SK-MEL-5 (cell line): ENCODE measurements at regions not wholly inside any gene's neighbourhood (a gene's known extent, or its start where the extent isn't known, plus 50 kb on each side); places are given as distances from the start of the nearest gene placed in this dataset.
"Not testable (repeated sequence)": the region's sequence is repeated elsewhere in the genome, so short reads cannot be mapped to it uniquely, and the experiment has no call there.

Source experiments
- DNase-seq: peaks from one replicate; pipeline ENCODE4 v3.0.0-alpha.2; 2016; ENCODE audit warnings: low read depth, low spot score
- in situ Hi-C: cut with HindIII; loops from 2 replicates; pipeline ENCODE4 v1.10.0; 2016; ENCODE audit warnings: low sequenced_read_pairs, high pct_unique_total_duplicates, low pct_unique_long_range_greater_than_20kb

DNA sequence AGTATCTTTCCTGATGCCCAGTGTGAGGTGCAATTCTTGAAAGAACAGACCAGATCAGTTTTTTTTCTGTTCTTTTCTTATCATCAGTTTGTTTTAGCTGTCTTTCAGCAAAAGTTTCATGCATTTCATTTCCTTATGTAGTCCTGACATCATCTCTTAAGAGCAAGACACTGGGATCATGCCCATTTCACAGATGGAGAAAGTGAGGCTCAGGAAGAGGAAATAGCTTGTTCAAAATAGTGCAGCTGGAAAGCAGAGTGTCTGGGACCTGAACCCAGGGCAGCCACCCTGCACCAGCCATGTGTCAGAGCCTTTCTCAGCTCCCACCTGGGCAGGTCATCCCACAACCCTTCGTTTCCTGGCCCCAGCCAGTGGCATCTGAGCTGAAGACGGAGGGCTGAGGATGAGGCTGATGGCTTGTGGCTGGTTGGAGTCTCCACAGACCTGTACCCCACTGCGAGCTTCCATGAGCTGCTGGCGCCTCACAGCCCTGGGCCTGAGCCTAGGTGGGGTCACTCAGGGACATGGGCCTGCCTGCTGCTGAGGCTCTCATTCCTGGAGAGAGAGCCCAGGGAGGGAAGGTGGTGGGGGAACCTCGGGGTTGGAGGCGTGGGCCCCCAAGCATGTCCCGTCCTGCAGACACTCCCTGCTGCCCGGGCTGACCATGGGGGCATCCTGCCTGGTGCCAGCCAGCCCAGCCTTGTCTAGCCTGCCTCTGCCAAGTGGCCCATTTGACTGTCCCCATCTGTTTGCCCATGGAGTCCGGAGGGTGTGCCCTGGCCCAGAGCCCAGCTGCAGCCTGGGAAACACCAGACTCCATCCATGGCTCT is 61.8 kb downstream of the SMIM38 start:
- in situ Hi-C loops: no loop called here

DNA sequence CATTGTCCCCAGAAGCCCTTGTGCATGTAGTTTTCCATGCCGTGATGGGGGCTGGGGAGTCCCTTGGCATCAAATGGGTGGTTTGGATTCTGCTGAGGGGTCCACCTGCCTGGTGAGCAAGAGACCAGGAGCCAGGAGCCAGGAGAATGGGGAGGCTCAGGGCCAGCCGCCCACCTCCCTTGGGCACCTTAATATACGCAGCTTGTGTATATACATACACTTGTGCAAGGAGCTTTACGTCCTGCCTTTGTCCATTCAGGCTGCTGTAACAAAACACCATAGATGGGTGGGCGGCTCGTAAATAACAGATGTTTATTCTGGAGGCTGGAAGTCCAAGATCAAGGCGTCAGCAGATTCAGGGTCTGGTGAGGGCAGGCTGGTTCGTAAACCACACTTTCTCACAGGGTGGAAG is 62.5 kb downstream of the SMIM38 start:
- in situ Hi-C loops: no loop called here
- DNase-seq: peak; percentile 60

More for the DNA sequence above, 61.8 kb downstream of the SMIM38 start:
- DNase-seq: no peak

DNA sequence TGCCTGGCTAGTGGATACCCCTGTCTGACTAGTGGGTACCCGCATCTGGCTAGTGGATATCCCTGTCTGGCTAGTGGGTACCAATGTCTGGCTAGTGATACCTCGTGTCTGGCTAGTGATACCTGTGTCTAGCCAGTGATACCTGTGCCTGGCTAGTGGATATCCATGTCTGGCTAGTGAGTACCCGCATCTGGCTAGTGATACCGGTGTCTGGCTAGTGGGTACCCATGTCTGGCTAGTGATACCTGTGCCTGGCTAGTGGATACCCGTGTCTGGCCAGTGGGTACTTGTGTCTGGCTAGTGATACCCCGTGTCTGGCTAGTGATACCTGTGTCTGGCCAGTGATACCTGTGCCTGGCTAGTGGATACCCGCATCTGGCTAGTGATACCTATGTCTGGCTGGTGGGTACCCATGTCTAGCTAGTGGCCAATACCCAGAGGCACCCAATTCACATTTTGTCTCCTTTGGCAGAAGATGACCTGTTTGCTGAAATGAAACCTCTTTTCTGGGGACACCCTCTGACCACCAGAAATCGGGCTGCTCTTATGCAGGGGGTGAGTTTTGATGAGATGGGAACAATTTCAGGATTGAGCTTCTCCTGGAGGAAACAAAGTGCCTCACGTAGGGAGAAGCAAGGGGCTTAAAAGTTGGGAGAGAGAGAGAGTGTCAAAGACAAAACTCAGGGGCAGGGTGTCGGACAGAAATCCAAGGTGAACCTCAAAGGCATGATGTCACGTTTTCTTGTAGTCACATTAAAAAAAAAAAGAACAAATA is 63.4 kb downstream of the SMIM38 start:
- no peak for DNase-seq
- in situ Hi-C loops: no loop called here

DNA sequence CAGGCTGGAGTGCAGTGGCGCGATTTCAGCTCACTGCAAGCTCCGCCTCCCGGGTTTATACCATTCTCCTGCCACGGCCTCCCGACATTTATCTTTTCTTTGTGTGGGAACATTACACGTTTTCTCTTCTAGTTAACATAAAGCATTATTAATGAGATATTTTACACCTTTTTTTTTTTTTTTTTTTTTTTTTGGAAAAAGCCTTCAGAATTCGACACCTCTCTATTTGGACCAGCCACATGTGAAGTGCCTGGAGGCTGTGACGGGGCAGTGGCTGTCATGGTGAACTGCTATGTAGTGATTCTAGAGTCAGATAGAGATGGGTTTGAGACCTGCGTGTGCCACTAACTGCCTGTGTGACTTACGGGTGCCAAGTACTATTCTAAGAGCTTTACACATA is 64.3 kb downstream of the SMIM38 start:
- DNase-seq: no peak
- in situ Hi-C loops: no loop called here

DNA sequence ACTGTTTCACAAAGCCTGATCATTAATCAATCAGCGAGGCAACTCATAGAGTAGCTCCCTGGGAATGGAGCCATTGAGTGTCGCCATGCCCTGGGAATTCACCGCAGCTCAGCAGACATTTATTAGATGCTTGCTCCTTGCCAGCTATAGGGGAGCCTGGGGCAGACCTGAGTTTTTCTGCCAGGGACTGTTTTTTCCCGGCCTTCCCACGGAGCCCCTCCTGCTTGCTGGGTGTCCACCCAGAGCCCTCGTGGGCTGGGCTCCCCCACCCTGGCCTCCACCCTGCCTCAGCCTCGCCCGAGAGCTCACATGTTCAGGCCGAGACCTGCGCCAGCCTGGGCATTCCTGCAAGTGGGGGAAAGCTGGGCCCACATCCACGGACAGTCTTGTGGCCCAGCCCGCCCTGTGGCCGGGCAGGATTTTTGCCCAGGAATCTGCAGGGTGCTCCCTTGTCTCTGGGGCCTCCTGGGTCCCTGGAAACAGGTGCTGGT is 64.9 kb downstream of the SMIM38 start:
- DNase-seq: no peak
- in situ Hi-C loops: no loop called here

DNA sequence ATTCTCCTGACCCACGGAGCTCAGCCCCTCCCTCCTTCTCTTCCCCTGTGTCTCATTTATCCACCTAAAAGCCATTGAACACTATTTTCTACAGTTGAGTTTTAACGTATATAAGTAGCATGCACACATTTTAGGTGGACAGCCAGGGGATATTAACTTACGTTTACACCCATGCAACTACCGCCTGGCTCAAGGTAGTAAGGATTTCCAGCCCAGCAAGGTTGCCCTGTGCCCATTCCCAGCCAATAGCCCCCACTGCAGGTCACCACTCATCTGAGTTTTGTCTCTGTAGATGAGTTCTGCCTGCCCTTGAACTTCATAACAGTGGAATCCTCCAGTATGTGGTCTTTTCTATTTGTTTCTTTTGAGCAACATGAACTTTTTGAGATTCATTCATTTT is 65.4 kb downstream of the SMIM38 start:
- no peak for DNase-seq

DNA sequence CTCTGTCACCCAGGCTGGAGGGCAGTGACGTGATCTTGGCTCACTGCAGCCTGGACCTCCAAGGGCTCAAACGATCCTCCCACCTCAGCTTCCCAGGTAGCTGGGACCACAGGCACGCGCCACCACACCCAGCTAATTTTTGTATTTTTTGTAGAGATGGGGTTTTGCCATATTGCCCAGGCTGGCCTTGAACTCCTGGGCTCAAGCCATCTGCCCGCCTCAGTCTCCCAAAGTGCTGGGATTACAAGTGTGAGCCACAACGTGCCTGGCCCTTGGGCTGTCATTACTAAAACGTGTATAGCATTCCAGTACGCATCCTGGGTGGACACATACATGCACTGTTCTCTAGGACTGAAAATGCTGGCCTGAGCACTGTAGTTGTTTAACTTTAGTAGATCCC is 65.9 kb downstream of the SMIM38 start:
- in situ Hi-C loops, DNase-seq: not testable (repeated sequence)

More for the DNA sequence above, 65.4 kb downstream of the SMIM38 start:
- in situ Hi-C loops: no loop called here

DNA sequence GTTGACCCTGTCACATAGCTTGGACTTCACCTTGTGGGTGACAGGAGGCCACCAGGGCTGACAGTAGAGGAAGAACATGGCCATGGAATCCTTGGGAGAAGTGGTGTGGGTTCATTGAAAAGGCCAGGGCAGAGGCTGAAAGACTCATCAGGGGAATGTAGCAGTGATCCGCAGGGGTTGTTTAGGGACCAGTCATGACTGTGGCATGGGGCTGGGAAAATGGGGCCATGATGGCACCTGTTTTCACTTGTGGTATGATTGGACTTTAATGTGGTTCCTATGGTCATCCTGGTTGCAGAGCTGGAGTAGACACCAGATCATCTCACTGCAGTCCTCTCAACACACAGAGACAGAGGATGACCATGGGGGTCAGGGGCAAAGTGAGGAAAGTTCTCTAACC is 66.7 kb upstream of the MYEOV start:
- in situ Hi-C loops: loop anchor here (25.0 kb wide), 1 partner anchor 435 kb away; no protein-coding TSS in a partner anchor
- DNase-seq: no peak

DNA sequence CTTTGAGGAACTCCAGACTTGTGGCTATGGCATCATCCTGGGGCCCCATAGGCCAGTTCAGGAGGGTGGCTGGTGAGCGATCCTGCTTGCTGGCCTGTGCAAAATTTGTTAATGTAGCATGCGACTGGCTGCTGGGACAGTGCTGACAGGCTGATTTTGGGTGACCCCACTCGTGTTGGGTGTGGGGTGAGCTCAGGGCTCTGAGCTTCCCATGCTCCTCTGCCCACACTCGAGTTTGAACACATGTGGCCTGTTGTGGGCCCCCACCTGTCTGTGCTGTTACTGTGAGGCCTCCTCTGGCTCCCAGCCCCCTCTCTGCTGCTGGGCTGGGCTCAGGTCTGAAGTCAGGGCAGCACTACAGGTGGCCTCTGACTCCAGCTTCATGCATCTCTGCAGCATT is 64.4 kb upstream of the MYEOV start:
- DNase-seq: no peak
- in situ Hi-C loops: loop anchor here (25.0 kb wide), 1 partner anchor 433 kb away; no protein-coding TSS in a partner anchor

DNA sequence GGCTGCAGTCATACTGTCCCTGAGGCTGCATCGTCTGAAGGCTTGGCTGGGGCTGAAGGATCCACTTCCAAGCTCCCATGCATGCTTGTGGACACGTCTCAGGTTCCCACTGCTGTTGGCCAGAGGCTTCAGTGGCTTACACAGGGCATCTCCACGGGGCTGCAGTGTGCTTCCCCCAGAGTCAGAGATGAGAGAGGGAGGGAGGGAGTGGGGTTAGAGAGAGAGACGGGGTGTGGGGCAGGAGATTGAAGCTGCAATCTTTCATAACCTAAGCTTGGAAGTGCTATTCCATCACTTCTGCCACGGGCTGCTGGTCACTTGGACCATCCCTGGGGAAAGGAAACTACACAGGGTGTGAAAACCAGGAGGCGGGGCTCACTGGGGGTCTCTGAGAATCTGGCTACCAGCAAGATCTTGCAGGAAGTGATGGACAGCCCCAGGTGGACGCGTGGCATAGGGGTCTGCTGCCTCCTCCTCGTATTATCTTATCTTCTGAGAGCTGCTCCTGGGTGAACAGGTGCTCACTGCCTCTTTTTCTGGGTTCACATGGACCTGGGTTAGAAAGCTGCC is 63.0 kb upstream of the MYEOV start:
- DNase-seq: no peak

DNA sequence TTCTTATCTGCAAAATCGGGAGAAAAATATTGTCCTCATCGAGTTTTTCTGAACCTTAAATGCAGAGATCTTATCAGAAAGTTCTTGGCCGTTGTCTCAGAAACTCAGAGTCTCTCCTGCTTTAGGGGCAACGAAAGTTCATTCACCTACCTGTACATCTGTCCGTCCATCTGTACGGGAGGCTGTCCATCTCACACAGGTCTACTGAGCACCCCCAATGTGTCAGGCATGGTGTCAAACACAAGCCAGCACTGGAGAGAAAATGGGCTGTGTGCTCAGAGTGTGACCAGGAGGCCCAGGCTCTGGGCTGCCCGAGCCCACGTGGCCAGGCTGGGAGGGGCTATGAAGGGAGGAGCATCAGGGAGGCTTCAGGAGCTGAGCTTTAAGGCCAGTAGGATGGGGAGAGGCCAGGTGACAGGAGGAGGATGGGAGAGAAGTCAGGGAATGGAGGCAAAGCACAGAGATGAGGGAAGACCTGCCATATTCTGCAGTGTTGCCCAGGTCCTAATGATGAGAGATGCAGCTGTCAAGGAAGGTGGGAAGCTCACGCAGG is 62.4 kb upstream of the MYEOV start:
- DNase-seq: no peak
- in situ Hi-C loops: loop anchor here (25.0 kb wide), 1 partner anchor 431 kb away; no protein-coding TSS in a partner anchor

More for the DNA sequence above, 63.0 kb upstream of the MYEOV start:
- in situ Hi-C loops: loop anchor here (25.0 kb wide), 1 partner anchor 431 kb away; no protein-coding TSS in a partner anchor

DNA sequence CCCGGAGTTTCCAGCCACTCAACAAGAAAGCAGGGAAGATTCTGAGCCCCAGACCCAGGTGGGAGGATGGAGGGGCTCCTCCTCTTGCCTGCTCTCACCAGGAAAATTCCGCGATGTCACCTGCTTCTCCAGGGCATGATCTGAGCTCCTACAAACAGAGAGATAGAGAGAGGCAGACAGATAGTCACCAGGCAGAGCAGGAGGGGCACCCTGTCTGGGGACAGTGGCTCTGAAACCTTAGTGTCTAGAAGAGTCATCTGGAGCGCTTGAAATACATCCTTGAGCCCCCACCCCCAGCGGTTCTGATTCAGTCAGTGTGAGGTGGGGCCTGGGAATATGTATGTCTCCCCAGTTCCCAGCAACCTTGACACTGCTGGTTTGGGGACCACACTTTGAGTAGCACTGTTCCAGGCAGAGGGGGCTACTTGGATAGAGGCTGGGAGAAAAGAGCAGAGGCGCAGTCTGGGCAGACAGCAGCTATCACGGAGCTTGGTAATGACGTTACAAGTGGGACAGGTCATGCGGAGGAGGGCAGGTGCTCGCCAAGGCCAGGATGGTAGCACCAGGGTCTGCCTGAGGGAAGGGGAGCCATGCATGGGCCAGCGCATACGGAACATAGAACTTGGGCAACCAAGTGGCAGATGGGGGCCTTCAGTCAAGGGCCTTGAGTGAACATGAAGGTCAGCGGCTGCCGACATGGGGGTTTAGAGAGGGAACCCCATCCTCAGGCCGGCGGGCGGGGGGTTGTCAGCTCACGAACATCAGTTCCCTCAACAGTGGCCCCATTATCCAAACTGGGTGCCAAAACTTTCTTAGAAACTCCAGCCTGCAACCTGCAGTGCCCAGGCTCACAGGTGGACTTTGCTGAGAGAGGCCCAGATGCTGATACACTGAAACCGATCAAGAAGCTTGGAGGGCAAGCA is 60.9 kb upstream of the MYEOV start:
- in situ Hi-C loops: loop anchor here (25.0 kb wide), 1 partner anchor 429 kb away; no protein-coding TSS in a partner anchor
- DNase-seq: no peak

DNA sequence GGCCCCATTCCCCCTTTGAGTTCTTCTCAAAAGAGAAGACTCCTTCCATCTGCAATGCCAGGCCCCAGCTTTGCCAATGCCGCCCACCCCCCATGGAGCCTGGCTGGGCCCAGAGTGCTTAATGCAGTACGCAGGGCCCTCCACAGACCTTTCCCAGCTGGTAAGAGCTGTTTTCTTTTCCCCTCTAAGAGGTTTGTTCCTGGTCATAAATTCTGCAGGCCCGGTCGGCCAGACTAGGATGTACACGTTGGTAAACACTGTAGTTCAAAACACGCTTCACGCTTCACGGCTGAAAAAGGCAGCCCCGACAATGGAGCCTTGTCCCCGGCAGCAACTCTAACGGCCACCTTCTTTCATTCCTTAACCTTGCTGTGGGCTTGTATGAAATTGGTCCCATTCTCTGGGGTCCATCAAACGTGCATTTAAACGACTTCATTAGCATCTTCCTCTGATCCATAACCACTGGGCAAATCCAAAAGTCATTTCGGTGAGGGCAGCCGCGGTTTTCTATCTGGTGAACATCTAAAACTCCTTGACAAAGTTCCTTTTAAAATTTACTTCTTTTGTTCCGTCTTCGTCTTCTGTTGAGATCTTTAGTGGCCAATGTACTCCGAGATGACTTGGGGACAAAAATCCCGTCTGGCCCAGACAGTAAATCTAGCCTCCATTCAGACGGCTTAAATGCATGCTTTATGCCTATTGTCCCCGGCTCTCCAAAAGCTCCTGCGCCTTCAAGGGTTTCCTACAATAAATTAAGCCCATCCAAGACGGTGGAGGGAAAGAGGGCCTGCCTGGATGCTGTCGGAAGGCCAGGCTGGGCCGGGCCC is 60.0 kb upstream of the MYEOV start:
- DNase-seq: no peak
- in situ Hi-C loops: loop anchor here (25.0 kb wide), 1 partner anchor 428 kb away; no protein-coding TSS in a partner anchor

DNA sequence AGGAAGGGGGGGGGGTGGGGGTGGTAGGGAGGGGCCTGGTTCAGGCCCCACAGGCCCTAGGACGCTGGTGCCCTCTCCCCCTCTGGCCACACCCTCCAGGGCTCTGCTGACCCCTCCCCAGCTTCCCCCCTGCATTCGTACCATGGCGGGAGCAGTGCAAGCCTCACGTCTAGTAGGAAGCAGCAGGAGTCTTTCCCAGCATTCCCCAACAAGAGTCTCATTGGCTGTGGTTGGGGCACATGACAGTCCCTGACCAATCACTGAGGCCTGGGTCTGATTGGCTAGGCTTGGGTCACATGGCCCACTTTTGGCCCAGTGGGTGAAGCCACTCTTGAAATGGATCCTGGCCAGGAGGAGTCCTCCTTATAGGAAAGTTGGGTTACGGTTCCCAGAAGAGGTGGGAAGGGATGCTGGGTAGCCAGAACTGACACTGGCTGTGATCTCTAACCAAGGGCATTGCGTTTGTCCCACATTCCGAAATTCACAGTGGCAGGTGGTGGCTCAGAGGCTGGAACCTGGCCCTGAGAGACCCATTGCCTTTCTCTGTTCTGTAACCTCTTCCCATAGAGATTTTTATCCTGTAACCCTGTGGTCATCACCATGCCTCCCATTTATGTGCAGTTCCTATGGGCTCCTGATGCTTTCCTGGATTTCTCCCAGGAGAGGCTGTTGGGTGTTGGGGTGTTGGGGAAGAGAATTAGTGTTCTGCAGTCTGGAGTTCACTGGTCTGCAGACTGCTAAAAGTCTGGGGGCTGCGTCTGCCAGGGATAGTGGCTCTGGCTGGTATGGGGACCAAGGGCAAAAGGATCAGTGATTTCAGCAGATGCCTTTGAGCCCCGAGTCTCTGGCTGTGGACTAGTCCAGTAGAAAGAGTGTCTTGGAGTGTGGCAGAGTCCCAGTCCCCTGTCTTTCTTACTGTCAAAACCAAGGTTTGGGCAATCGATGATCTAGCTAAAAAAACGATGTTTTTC is 58.9 kb upstream of the MYEOV start:
- peak; percentile 45 for DNase-seq
- in situ Hi-C loops: loop anchor here (25.0 kb wide), 1 partner anchor 427 kb away; no protein-coding TSS in a partner anchor
